Naive thymus-derived CD4-positive, alpha-beta T cell (primary cell): ENCODE measurements at regions not wholly inside any gene's neighbourhood (a gene's known extent, or its start where the extent isn't known, plus 50 kb on each side); places are given as distances from the start of the nearest gene placed in this dataset.

ENCODE experiments used
- ATAC-seq: fragments of 150-1000 bp; cut with Tn5 transposase; 2 replicates; pipeline ENCODE4 v1.10.0; 2021; ENCODE audit warnings: mild to moderate bottlenecking, moderate library complexity
- CTCF ChIA-PET: fragments of 350-600 bp; sonication (Branson Sonifier 250); formaldehyde crosslinking; loops from one replicate; lab custom pipeline; 2021; ENCODE audit warnings: antibody characterized with exemption; lab: Charles Lee
- POLR2A ChIA-PET: fragments of 350-600 bp; sonication (Branson Sonifier 250); formaldehyde crosslinking; loops from one replicate; lab custom pipeline; 2021; ENCODE audit warnings: antibody characterized with exemption, inconsistent platforms; lab: Charles Lee
- DNase-seq, 9 donors: peaks; one replicate each; pipeline versions ENCODE4 v3.0.0 to v3.0.0-alpha.2; 2020 to 2022; ENCODE audit warnings: mixed read lengths in 1 of 9
- H3K27ac ChIP-seq: one replicate; pipeline ENCODE4 v1.7.0; 2013; ENCODE audit warnings: mild to moderate bottlenecking, low read depth, low read length, moderate library complexity
- H3K27me3 ChIP-seq, 2 donors: one replicate each; pipeline ENCODE4 v1.7.0; 2013; ENCODE audit warnings: low read length in 2 of 2, mild to moderate bottlenecking in 2 of 2, moderate library complexity in 2 of 2; ENCODE audit not compliant: control insufficient read depth in 2 of 2, insufficient read depth in 2 of 2
- H3K36me3 ChIP-seq, 3 experiments: 1 replicate in 2 of 3; 2 replicates in 1 of 3; pipeline ENCODE4 v1.7.0; 2013; ENCODE audit warnings: low read length in 3 of 3, mild to moderate bottlenecking in 3 of 3, moderate library complexity in 1 of 3; ENCODE audit not compliant: insufficient read depth in 3 of 3, control insufficient read depth in 2 of 3
- H3K4me1 ChIP-seq, 2 donors: one replicate each; pipeline ENCODE4 v1.7.0; 2013; ENCODE audit warnings: low read length in 2 of 2, mild to moderate bottlenecking in 2 of 2, moderate library complexity in 1 of 2; ENCODE audit not compliant: control insufficient read depth in 2 of 2, insufficient read depth in 2 of 2
- H3K4me3 ChIP-seq: 2 replicates; pipeline ENCODE4 v1.7.0; 2013; ENCODE audit warnings: mild to moderate bottlenecking, low read length
- H3K9me3 ChIP-seq, 3 experiments: 1 replicate in 2 of 3; 2 replicates in 1 of 3; pipeline ENCODE4 v1.7.0; 2013; ENCODE audit warnings: low read length in 3 of 3; ENCODE audit not compliant: control insufficient read depth in 2 of 3
- H3K27ac Mint-ChIP-seq, 9 donors: one replicate each; pipeline ENCODE4 v1.8.0; 2020 to 2022; ENCODE audit warnings: mixed read lengths in 9 of 9, mild to moderate bottlenecking in 8 of 9, moderate library complexity in 5 of 9, inconsistent platforms in 2 of 9
- H3K27me3 Mint-ChIP-seq, 5 donors: one replicate each; pipeline ENCODE4 v1.8.0; 2021 to 2022; ENCODE audit warnings: mixed read lengths in 5 of 5, mild to moderate bottlenecking in 1 of 5
- H3K36me3 Mint-ChIP-seq, 5 donors: one replicate each; pipeline ENCODE4 v1.8.0; 2020 to 2022; ENCODE audit warnings: mixed read lengths in 5 of 5, mild to moderate bottlenecking in 3 of 5, inconsistent platforms in 1 of 5
- H3K4me1 Mint-ChIP-seq, 7 donors: one replicate each; pipeline ENCODE4 v1.8.0; 2020 to 2022; ENCODE audit warnings: mixed read lengths in 7 of 7, mild to moderate bottlenecking in 3 of 7, inconsistent platforms in 1 of 7
- H3K4me3 Mint-ChIP-seq, 10 donors: one replicate each; pipeline ENCODE4 v1.8.0; 2020 to 2022; ENCODE audit warnings: mild to moderate bottlenecking in 10 of 10, mixed read lengths in 10 of 10, moderate library complexity in 6 of 10, inconsistent platforms in 2 of 10
- H3K9me3 Mint-ChIP-seq, 11 donors: one replicate each; pipeline ENCODE4 v1.8.0; 2020 to 2022; ENCODE audit warnings: mixed read lengths in 11 of 11, mild to moderate bottlenecking in 4 of 11, inconsistent platforms in 1 of 11, moderate library complexity in 1 of 11
- intact Hi-C, 2 donors: fragments of 100-400 bp; cut with micrococcal nuclease; formaldehyde crosslinking; loops; one replicate each; pipeline ENCODE4 v1.15.1; 2023

GRCh38 chr2:167792126-167792525 lies 455.3 kb downstream of the STK39 start:
- Mint-ChIP-seq H3K27ac (no peak overlapping the region), H3K4me3 (no peak overlapping the region), H3K9me3 (peaks cover 0 to 6% (median 2%) of the 10 kb centered on the region in 11 donors), H3K27me3 (peaks cover 5 to 34% (median 8%) of the 10 kb centered on the region in 5 donors), H3K36me3 (peaks cover 0 to 5% (median 0%) of the 10 kb centered on the region in 5 donors), H3K4me1 (no peaks in the 10 kb centered on the region)
- intact Hi-C loops, result no loop called here
- no peak overlapping the region for H3K27ac ChIP-seq
- CTCF ChIA-PET, result no interaction called here
- H3K9me3 ChIP-seq, result no peaks in the 10 kb centered on the region
- H3K27me3 ChIP-seq, result no peaks in the 10 kb centered on the region
- ATAC-seq (no peak), DNase-seq (no peak)
- POLR2A ChIA-PET, result no interaction called here
- no peaks in the 10 kb centered on the region for H3K4me1 ChIP-seq
- no peak overlapping the region for H3K4me3 ChIP-seq
- no peaks in the 10 kb centered on the region for H3K36me3 ChIP-seq

GRCh38 chr2:167790781-167791450 lies 456.5 kb downstream of the STK39 start:
- H3K9me3 ChIP-seq, result no peaks in the 10 kb centered on the region
- no peak overlapping the region for H3K27ac ChIP-seq
- H3K36me3 ChIP-seq, result no peaks in the 10 kb centered on the region
- H3K27me3 ChIP-seq, result no peaks in the 10 kb centered on the region
- H3K4me3 ChIP-seq, result no peak overlapping the region
- intact Hi-C loops, result no loop called here
- no peak overlapping the region for H3K4me3 Mint-ChIP-seq
- H3K27ac Mint-ChIP-seq, result no peak overlapping the region
- ATAC-seq (no peak), DNase-seq (no peak)
- peaks cover 0 to 5% (median 0%) of the 10 kb centered on the region in 5 donors for H3K36me3 Mint-ChIP-seq
- H3K9me3 Mint-ChIP-seq, result peaks cover 0 to 6% (median 2%) of the 10 kb centered on the region in 11 donors
- peaks cover 5 to 34% (median 8%) of the 10 kb centered on the region in 5 donors for H3K27me3 Mint-ChIP-seq
- POLR2A ChIA-PET, result no interaction called here
- no peaks in the 10 kb centered on the region for H3K4me1 ChIP-seq
- CTCF ChIA-PET, result no interaction called here
- H3K4me1 Mint-ChIP-seq, result no peaks in the 10 kb centered on the region

GRCh38 chr2:167790189-167790588 lies 457.2 kb downstream of the STK39 start:
- H3K4me3 Mint-ChIP-seq, result no peak overlapping the region
- intact Hi-C loops, result no loop called here
- H3K27me3 Mint-ChIP-seq, result peaks cover 5 to 34% (median 8%) of the 10 kb centered on the region in 5 donors
- DNase-seq (no peak), ATAC-seq (no peak)
- no peaks in the 10 kb centered on the region for H3K27me3 ChIP-seq
- CTCF ChIA-PET, result no interaction called here
- H3K4me3 ChIP-seq, result no peak overlapping the region
- H3K4me1 Mint-ChIP-seq, result no peaks in the 10 kb centered on the region
- no peaks in the 10 kb centered on the region for H3K9me3 ChIP-seq
- no peak overlapping the region for H3K27ac ChIP-seq
- peaks cover 0 to 5% (median 0%) of the 10 kb centered on the region in 5 donors for H3K36me3 Mint-ChIP-seq
- H3K4me1 ChIP-seq, result no peaks in the 10 kb centered on the region
- H3K9me3 Mint-ChIP-seq, result peaks cover 0 to 6% (median 2%) of the 10 kb centered on the region in 11 donors
- no peaks in the 10 kb centered on the region for H3K36me3 ChIP-seq
- POLR2A ChIA-PET, result no interaction called here
- no peak overlapping the region for H3K27ac Mint-ChIP-seq

GRCh38 chr2:167787562-167787961 lies 459.8 kb downstream of the STK39 start:
- ATAC-seq, result peak; percentile 16
- intact Hi-C loops, result no loop called here
- H3K9me3 Mint-ChIP-seq, result peaks cover 0 to 6% (median 2%) of the 10 kb centered on the region in 11 donors
- peaks cover 0 to 21% (median 11%) of the 10 kb centered on the region in 5 donors for H3K27me3 Mint-ChIP-seq
- H3K4me3 Mint-ChIP-seq, result no peak overlapping the region
- H3K36me3 ChIP-seq, result no peaks in the 10 kb centered on the region
- H3K27ac ChIP-seq, result no peak overlapping the region
- no peak overlapping the region for H3K27ac Mint-ChIP-seq
- H3K4me1 ChIP-seq, result no peaks in the 10 kb centered on the region
- CTCF ChIA-PET, result no interaction called here
- H3K9me3 ChIP-seq, result no peaks in the 10 kb centered on the region
- DNase-seq, result no peak
- no peak overlapping the region for H3K4me3 ChIP-seq
- peaks cover 0 to 5% (median 0%) of the 10 kb centered on the region in 5 donors for H3K36me3 Mint-ChIP-seq
- no peaks in the 10 kb centered on the region for H3K27me3 ChIP-seq
- POLR2A ChIA-PET, result no interaction called here
- peaks cover 0 to 2% (median 0%) of the 10 kb centered on the region in 7 donors for H3K4me1 Mint-ChIP-seq

GRCh38 chr2:167787021-167787420 lies 460.4 kb downstream of the STK39 start:
- POLR2A ChIA-PET, result no interaction called here
- Histone ChIP-seq H3K4me3 (no peak overlapping the region), H3K27me3 (no peaks in the 10 kb centered on the region), H3K36me3 (no peaks in the 10 kb centered on the region), H3K27ac (no peak overlapping the region), H3K4me1 (no peaks in the 10 kb centered on the region), H3K9me3 (no peaks in the 10 kb centered on the region)
- no peak overlapping the region for H3K27ac Mint-ChIP-seq
- intact Hi-C loops, result no loop called here
- CTCF ChIA-PET, result no interaction called here
- H3K4me3 Mint-ChIP-seq, result no peak overlapping the region
- H3K36me3 Mint-ChIP-seq, result peaks cover 0 to 5% (median 0%) of the 10 kb centered on the region in 5 donors
- DNase-seq (no peak), ATAC-seq (no peak)
- H3K27me3 Mint-ChIP-seq, result peaks cover 0 to 16% (median 11%) of the 10 kb centered on the region in 5 donors
- H3K4me1 Mint-ChIP-seq, result peaks cover 0 to 2% (median 0%) of the 10 kb centered on the region in 7 donors
- peaks cover 0 to 6% (median 1%) of the 10 kb centered on the region in 11 donors for H3K9me3 Mint-ChIP-seq

GRCh38 chr2:167785606-167786216 lies 461.7 kb downstream of the STK39 start:
- ATAC-seq (no peak), DNase-seq (no peak)
- Mint-ChIP-seq H3K4me3 (no peak overlapping the region), H3K36me3 (peaks cover 0 to 5% (median 0%) of the 10 kb centered on the region in 5 donors), H3K9me3 (peaks cover 0 to 6% (median 1%) of the 10 kb centered on the region in 11 donors), H3K27ac (no peak overlapping the region), H3K27me3 (peaks cover 0 to 11% (median 11%) of the 10 kb centered on the region in 5 donors), H3K4me1 (peaks cover 0 to 2% (median 0%) of the 10 kb centered on the region in 7 donors)
- Histone ChIP-seq H3K36me3 (no peaks in the 10 kb centered on the region), H3K4me1 (no peaks in the 10 kb centered on the region), H3K27ac (no peak overlapping the region), H3K27me3 (no peaks in the 10 kb centered on the region), H3K9me3 (no peaks in the 10 kb centered on the region), H3K4me3 (no peak overlapping the region)
- ChIA-PET CTCF (no interaction called here), POLR2A (no interaction called here)
- intact Hi-C loops, result no loop called here

GRCh38 chr2:167784084-167784425 lies 463.3 kb downstream of the STK39 start:
- no peaks in the 10 kb centered on the region for H3K9me3 ChIP-seq
- no peak for ATAC-seq
- H3K27ac Mint-ChIP-seq, result no peak overlapping the region
- no peak overlapping the region for H3K4me3 ChIP-seq
- no peak for DNase-seq
- peaks cover 0 to 7% (median 3%) of the 10 kb centered on the region in 5 donors for H3K27me3 Mint-ChIP-seq
- H3K27ac ChIP-seq, result no peak overlapping the region
- H3K36me3 Mint-ChIP-seq, result peaks cover 0 to 5% (median 0%) of the 10 kb centered on the region in 5 donors
- intact Hi-C loops, result no loop called here
- H3K27me3 ChIP-seq, result no peaks in the 10 kb centered on the region
- peaks cover 0 to 6% (median 0%) of the 10 kb centered on the region in 11 donors for H3K9me3 Mint-ChIP-seq
- ChIA-PET POLR2A (no interaction called here), CTCF (no interaction called here)
- H3K4me1 ChIP-seq, result no peaks in the 10 kb centered on the region
- no peaks in the 10 kb centered on the region for H3K36me3 ChIP-seq
- peaks cover 0 to 2% (median 0%) of the 10 kb centered on the region in 7 donors for H3K4me1 Mint-ChIP-seq
- no peak overlapping the region for H3K4me3 Mint-ChIP-seq
